LNCaP clone FGC (cell line): ENCODE measurements at regions not wholly inside any gene's neighbourhood (a gene's known extent, or its start where the extent isn't known, plus 50 kb on each side); places are given as distances from the start of the nearest gene placed in this dataset.

Experiments used
- DNase-seq: peaks from one replicate; pipeline ENCODE4 v3.0.0-alpha.2; 2011; ENCODE audit warnings: low read depth
- H3K4me3 ChIP-seq: 2 replicates; pipeline ENCODE4 v1.5.1; 2011; ENCODE audit warnings: mild to moderate bottlenecking, low read depth, low read length, control low read depth
- TF ChIP-seq, protein P1 (sequence below): IDR thresholded peaks from 2 replicates; pipeline ENCODE4 v1.5.1; 2012; ENCODE audit warnings: mild to moderate bottlenecking; ENCODE audit not compliant: control insufficient read depth, insufficient read depth; ENCODE audit errors: extremely low read depth

DNA sequence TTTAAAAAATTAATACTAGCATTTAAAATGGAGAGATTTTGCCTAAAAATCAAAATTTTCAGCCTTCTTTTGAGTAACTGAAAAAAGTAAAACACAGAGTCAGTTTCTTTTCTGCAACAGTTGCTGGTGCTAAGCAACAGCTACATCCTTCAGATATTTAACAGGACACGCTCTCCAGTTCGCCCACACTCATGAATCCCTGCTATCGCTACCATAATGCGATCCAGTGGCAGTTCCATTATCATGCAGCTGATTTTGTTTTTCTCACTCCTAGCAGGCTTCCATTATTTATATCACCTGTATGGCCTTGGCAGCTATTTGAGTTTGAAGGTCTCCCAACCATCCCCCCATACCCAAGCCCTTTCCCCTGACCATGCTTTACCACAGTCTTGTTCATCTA lies 93.1 kb upstream of the NCKAP5 start:
- DNase-seq, result no peak
- no peak overlapping the region for H3K4me3 ChIP-seq
- TF ChIP-seq, protein P1, sequence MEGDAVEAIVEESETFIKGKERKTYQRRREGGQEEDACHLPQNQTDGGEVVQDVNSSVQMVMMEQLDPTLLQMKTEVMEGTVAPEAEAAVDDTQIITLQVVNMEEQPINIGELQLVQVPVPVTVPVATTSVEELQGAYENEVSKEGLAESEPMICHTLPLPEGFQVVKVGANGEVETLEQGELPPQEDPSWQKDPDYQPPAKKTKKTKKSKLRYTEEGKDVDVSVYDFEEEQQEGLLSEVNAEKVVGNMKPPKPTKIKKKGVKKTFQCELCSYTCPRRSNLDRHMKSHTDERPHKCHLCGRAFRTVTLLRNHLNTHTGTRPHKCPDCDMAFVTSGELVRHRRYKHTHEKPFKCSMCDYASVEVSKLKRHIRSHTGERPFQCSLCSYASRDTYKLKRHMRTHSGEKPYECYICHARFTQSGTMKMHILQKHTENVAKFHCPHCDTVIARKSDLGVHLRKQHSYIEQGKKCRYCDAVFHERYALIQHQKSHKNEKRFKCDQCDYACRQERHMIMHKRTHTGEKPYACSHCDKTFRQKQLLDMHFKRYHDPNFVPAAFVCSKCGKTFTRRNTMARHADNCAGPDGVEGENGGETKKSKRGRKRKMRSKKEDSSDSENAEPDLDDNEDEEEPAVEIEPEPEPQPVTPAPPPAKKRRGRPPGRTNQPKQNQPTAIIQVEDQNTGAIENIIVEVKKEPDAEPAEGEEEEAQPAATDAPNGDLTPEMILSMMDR, result no peak

DNA sequence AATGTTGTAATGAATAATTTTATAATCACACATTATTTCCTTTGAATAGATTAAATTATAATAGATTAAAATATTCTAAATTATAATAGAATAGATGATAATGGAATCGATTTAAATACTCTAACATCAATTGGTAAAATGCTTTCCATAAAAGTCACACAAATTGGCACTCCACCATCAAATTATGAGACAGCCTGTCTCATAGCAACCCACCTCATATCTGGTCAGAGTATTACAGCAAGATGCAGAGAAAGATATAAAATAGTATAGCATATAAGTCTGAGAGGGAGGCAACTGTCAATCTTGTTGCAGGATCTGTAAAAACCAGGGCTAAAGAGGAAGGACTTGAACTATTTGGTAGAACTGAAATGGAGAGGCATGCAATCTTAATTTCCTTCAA lies 98.4 kb upstream of the NCKAP5 start:
- H3K4me3 ChIP-seq, result no peak overlapping the region
- TF ChIP-seq, protein P1, result no peak
- DNase-seq, result no peak

DNA sequence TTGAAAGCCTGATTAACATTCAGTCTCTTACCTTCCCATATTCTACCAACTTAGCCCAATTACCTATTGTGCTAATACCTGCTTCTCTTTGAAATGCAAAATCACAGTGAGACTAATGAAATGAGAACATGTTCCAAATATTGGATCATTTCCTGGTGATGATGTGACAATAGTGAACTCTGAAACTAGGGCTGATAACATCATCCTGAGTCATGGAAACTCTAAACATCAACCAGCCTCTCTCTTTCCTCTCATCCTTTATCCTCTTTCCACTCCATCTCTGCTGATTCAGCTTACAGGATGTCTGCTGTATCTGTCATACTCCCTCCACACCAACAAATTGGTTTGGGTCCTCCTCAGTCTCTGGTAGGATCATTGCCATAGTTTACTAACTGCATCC lies 98.8 kb upstream of the NCKAP5 start:
- TF ChIP-seq, protein P1, result no peak
- H3K4me3 ChIP-seq, result no peak overlapping the region
- no peak for DNase-seq

DNA sequence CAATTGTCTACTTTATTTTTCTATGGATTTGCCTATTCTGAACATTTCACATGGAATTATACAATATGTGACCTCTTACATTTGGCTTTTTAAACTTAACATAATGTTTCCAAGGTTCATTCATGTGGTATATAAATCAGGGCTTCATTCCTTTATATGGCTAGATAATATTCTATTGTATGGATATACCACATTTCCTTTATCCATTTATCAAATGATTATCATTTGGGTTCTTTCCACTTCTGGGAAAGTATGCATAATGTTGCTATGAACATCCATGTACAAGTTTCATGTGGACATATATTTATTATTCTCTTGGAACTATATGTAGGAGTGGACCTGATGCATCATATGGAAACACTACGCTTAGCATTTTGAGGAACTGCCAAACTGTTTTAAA lies 99.7 kb upstream of the NCKAP5 start:
- DNase-seq, result no peak
- TF ChIP-seq, protein P1, result no peak
- no peak overlapping the region for H3K4me3 ChIP-seq

DNA sequence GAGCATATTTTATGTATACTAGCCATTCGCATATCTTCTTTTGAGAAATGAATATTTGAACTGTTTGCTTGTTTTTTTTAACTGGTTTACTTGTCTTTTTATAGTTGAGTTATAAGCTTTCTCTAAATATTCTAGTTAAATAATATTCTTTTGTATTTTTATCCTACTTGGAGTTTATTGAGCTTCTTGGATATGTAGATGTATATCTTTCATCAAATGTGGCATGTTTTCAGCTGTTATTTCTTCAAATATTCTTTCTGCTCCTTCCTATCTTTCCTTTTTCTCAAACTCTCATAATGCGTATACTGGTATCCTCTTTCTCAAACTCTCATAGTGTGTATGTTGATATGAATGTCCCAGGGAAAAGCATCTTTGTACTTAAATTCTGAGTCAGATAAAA lies 100.3 kb upstream of the NCKAP5 start:
- H3K4me3 ChIP-seq, result no peak overlapping the region
- TF ChIP-seq, protein P1, result no peak
- DNase-seq, result no peak

DNA sequence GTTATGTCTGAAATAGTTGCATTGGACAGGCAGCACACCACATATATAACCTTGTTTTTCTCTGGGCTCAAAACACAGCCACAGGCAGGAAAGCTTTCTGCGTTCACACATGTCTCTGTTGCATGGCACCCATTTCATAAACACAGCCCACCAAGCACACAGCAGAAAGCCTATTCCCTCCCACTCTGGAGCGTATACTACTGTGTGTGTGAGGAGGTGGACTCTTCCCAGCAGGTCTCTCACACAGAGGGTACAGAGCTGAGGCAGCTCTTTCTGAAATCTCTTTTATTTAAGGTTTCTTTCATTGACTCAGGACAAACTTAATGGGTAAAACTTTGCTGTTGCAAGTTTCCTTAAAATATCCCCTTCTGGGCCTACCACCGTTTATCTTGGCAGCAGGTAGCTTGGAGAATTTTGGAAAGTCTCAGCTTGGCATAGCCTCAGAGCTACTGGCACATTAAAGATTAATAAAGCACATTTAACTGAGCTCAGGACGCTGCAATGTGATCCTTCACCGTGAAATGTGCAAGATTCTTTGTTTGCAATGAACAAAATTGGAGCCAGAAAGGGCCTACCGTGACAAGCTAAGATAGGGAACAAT lies 105.1 kb upstream of the NCKAP5 start:
- H3K4me3 ChIP-seq, result no peak overlapping the region
- DNase-seq, result no peak
- TF ChIP-seq, protein P1, result no peak

DNA sequence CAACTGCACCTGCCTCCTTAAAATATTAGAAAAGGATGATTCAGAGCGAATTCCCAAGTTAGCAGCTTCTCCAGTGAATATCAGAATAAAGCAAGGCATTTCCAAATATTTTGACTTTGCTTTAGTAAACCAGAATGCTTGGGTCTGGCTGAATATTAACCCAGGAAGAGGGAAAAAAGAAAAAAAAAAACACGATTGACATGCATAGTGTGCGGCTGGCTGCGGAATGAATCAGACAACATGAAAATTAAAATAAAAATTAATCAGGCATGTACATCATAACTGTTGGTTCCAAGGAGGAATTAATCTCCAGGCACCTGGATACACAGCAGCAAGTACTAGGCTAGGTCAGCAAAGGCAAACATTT lies 105.8 kb upstream of the NCKAP5 start:
- no peak overlapping the region for H3K4me3 ChIP-seq
- DNase-seq, result no peak
- TF ChIP-seq, protein P1, result no peak
